H9 (cell line): ENCODE measurements at regions not wholly inside any gene's neighbourhood (a gene's known extent, or its start where the extent isn't known, plus 50 kb on each side); places are given as distances from the start of the nearest gene placed in this dataset.

ENCODE experiments used
- DNase-seq: peaks from one replicate; pipeline ENCODE4 v3.0.0-alpha.2; 2017
- H2AFZ ChIP-seq: one replicate; pipeline ENCODE4 v1.6.1; 2013; ENCODE audit warnings: mild to moderate bottlenecking, low read length, control low read depth, moderate library complexity
- H2AK5ac ChIP-seq: 2 replicates; pipeline ENCODE4 v1.6.1; 2013; ENCODE audit warnings: low read length, control low read depth, mixed read lengths; ENCODE audit not compliant: insufficient read length
- H2BK120ac ChIP-seq: one replicate; pipeline ENCODE4 v1.6.1; 2013; ENCODE audit warnings: low read depth, mild to moderate bottlenecking, low read length, control low read depth, inconsistent platforms; ENCODE audit not compliant: poor library complexity, severe bottlenecking
- H2BK12ac ChIP-seq: 2 replicates; pipeline ENCODE4 v1.6.1; 2013; ENCODE audit warnings: low read length, control low read depth, mixed read lengths, low read depth; ENCODE audit not compliant: insufficient read length
- H2BK15ac ChIP-seq: 2 replicates; pipeline ENCODE4 v1.6.1; 2013; ENCODE audit warnings: low read depth, low read length, control low read depth
- H2BK20ac ChIP-seq: one replicate; pipeline ENCODE4 v1.6.1; 2013; ENCODE audit warnings: low read depth, mild to moderate bottlenecking, low read length, control low read depth, inconsistent platforms; ENCODE audit not compliant: poor library complexity, severe bottlenecking
- H2BK5ac ChIP-seq: 2 replicates; pipeline ENCODE4 v1.6.1; 2013; ENCODE audit warnings: low read length, control low read depth, mixed read lengths; ENCODE audit not compliant: insufficient read length
- H3K14ac ChIP-seq: 2 replicates; pipeline ENCODE4 v1.6.1; 2013; ENCODE audit warnings: low read length, control low read depth; ENCODE audit not compliant: insufficient read depth
- H3K18ac ChIP-seq: 2 replicates; pipeline ENCODE4 v1.6.1; 2013; ENCODE audit warnings: low read depth, mild to moderate bottlenecking, mixed read lengths, low read length, control low read depth; ENCODE audit not compliant: insufficient read length
- H3K23ac ChIP-seq: 2 replicates; pipeline ENCODE4 v1.6.1; 2013; ENCODE audit warnings: low read length, control low read depth, mixed read lengths, low read depth; ENCODE audit not compliant: insufficient read length
- H3K23me2 ChIP-seq: 2 replicates; pipeline ENCODE4 v1.6.1; 2013; ENCODE audit warnings: low read depth, mild to moderate bottlenecking, mixed read lengths, low read length, control low read depth; ENCODE audit not compliant: insufficient read length, poor library complexity, severe bottlenecking
- H3K27ac ChIP-seq: 2 replicates; pipeline ENCODE4 v1.5.1; 2013; ENCODE audit warnings: low read length, control low read depth, mixed read lengths, low read depth; ENCODE audit not compliant: insufficient read length
- H3K27me3 ChIP-seq: 2 replicates; pipeline ENCODE4 v1.6.1; 2013; ENCODE audit warnings: low read length, control low read depth, inconsistent platforms; ENCODE audit not compliant: insufficient read depth
- H3K4ac ChIP-seq: 2 replicates; pipeline ENCODE4 v1.6.1; 2013; ENCODE audit warnings: low read depth, mild to moderate bottlenecking, control low read depth, inconsistent platforms, low read length, moderate library complexity
- H3K4me1 ChIP-seq: 2 replicates; pipeline ENCODE4 v1.6.1; 2013; ENCODE audit warnings: low read length, control low read depth, inconsistent platforms; ENCODE audit not compliant: insufficient read depth
- H3K4me2 ChIP-seq: 2 replicates; pipeline ENCODE4 v1.6.1; 2013; ENCODE audit warnings: low read length, control low read depth, mixed read lengths; ENCODE audit not compliant: insufficient read length, insufficient read depth
- H3K56ac ChIP-seq: 2 replicates; pipeline ENCODE4 v1.6.1; 2013; ENCODE audit warnings: low read depth, mild to moderate bottlenecking, mixed read lengths, low read length, control low read depth; ENCODE audit not compliant: insufficient read length
- H3K79me1 ChIP-seq: 2 replicates; pipeline ENCODE4 v1.6.1; 2013; ENCODE audit warnings: low read depth, mild to moderate bottlenecking, moderate library complexity, low read length, control low read depth, inconsistent platforms; ENCODE audit not compliant: insufficient read depth, poor library complexity, severe bottlenecking
- H3K79me2 ChIP-seq: 2 replicates; pipeline ENCODE4 v1.6.1; 2013; ENCODE audit warnings: low read length, control low read depth, inconsistent platforms; ENCODE audit not compliant: insufficient read depth
- H3K9ac ChIP-seq: 2 replicates; pipeline ENCODE4 v1.6.1; 2013; ENCODE audit warnings: low read length, control low read depth, mixed read lengths; ENCODE audit not compliant: insufficient read length; ENCODE audit errors: extremely low read depth
- H3K9me3 ChIP-seq: one replicate; pipeline ENCODE4 v1.6.1; 2013; ENCODE audit warnings: low read depth, low read length, inconsistent platforms; ENCODE audit not compliant: control insufficient read depth
- H3T11ph ChIP-seq: one replicate; pipeline ENCODE4 v1.6.1; 2013; ENCODE audit warnings: mild to moderate bottlenecking, low read length, control low read depth, inconsistent platforms
- H4K20me1 ChIP-seq: one replicate; pipeline ENCODE4 v1.6.1; 2013; ENCODE audit not compliant: control insufficient read depth, insufficient read length, insufficient read depth
- H4K5ac ChIP-seq: 2 replicates; pipeline ENCODE4 v1.6.1; 2013; ENCODE audit warnings: low read depth, mild to moderate bottlenecking, mixed read lengths, low read length, control low read depth; ENCODE audit not compliant: insufficient read length
- H4K8ac ChIP-seq: replicated peaks from 2 replicates; pipeline ENCODE4 v1.6.1; 2013; ENCODE audit warnings: low read length, control low read depth, mixed read lengths, low read depth; ENCODE audit not compliant: insufficient read length
- H4K91ac ChIP-seq: 2 replicates; pipeline ENCODE4 v1.6.1; 2013; ENCODE audit warnings: low read depth, mild to moderate bottlenecking, moderate library complexity, mixed read lengths, low read length, control low read depth; ENCODE audit not compliant: insufficient read length
- H3K27ac Mint-ChIP-seq, 3 experiments: 2 replicates in 2 of 3; 3 replicates in 1 of 3; pipeline ENCODE4 v1.8.0; 2020 to 2021; ENCODE audit warnings: mixed read lengths in 3 of 3, mild to moderate bottlenecking in 1 of 3, moderate library complexity in 1 of 3
- H3K27me3 Mint-ChIP-seq: 2 replicates; pipeline ENCODE4 v1.8.0; 2021; ENCODE audit warnings: low read depth, mild to moderate bottlenecking, moderate library complexity, mixed read lengths
- H3K36me3 Mint-ChIP-seq, 3 experiments: 2 replicates in 2 of 3; 3 replicates in 1 of 3; pipeline ENCODE4 v1.8.0; 2020 to 2021; ENCODE audit warnings: low read depth in 3 of 3, mixed read lengths in 3 of 3; ENCODE audit not compliant: insufficient read depth in 1 of 3
- H3K4me1 Mint-ChIP-seq, 2 experiments: 2 replicates each; pipeline ENCODE4 v1.8.0; 2020; ENCODE audit warnings: mixed read lengths in 2 of 2
- H3K4me3 Mint-ChIP-seq, 2 experiments: 2 replicates in 1 of 2; 3 replicates in 1 of 2; pipeline ENCODE4 v1.8.0; 2020 to 2021; ENCODE audit warnings: mild to moderate bottlenecking in 2 of 2, mixed read lengths in 2 of 2, moderate library complexity in 1 of 2
- H3K9me3 Mint-ChIP-seq, 2 experiments: 2 replicates in 1 of 2; 3 replicates in 1 of 2; pipeline ENCODE4 v1.8.0; 2020; ENCODE audit warnings: mild to moderate bottlenecking in 2 of 2, mixed read lengths in 2 of 2, moderate library complexity in 1 of 2
- WGBS: extraction: QIAGEN DNeasy Blood & Tissue Kit; methylation state at CpG from one replicate; pipeline ENCODE4 v1.1.7; 2013; ENCODE audit warnings: missing lambda C conversion rate, low lambda C conversion rate, mixed read lengths; ENCODE audit not compliant: insufficient read length; ENCODE audit errors: extremely low coverage; 5-methylcytosine and 5-hydroxymethylcytosine counted together
- TF ChIP-seq, protein P1 (sequence below): fragments of 200-600 bp; sonication (generic); conservative IDR thresholded peaks from 3 replicates; pipeline ENCODE4 v1.8.0; 2021; ENCODE audit warnings: antibody characterized with exemption, mild to moderate bottlenecking

DNA sequence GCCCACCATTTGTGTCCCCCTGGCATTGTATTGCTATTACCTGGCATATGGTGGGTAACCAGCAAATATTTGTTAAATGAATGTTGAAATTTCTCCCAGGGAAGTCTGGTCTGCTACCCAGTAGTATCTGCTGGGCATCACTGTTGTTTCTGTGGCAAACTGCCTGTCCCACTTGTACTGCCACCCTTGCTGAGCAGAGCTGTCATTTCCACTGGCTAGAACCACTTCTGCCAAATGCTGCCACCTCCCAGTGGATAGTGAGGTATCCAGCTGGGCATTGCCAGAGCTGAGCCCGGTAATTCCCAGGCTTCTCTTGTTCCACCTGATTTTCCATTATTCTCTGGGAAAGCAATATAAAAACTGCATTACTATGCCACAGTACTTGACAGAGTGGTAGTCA is 186.7 kb upstream of the NOCT start:
- Histone ChIP-seq H3K79me1 (no peaks in the 10 kb centered on the region), H3K9me3 (no peaks in the 10 kb centered on the region), H4K20me1 (no peaks in the 10 kb centered on the region), H4K5ac (no peak overlapping the region), H3K9ac (no peak overlapping the region), H3K56ac (no peak overlapping the region), H2AFZ (no peak overlapping the region), H4K91ac (no peak overlapping the region), H4K8ac (no peak overlapping the region), H2BK15ac (no peak overlapping the region), H3K14ac (no peak overlapping the region), H2BK12ac (no peak overlapping the region), H2BK20ac (no peak overlapping the region), H3K79me2 (no peaks in the 10 kb centered on the region), H2BK5ac (no peak overlapping the region), H2BK120ac (no peak overlapping the region), H2AK5ac (no peak overlapping the region), H3K23me2 (no peaks in the 10 kb centered on the region), H3K4me2 (no peak overlapping the region), H3T11ph (no peak overlapping the region), H3K27me3 (no peaks in the 10 kb centered on the region), H3K27ac (no peak overlapping the region), H3K18ac (no peak overlapping the region), H3K23ac (no peak overlapping the region), H3K4ac (no peak overlapping the region), H3K4me1 (no peaks in the 10 kb centered on the region)
- TF ChIP-seq, protein P1, sequence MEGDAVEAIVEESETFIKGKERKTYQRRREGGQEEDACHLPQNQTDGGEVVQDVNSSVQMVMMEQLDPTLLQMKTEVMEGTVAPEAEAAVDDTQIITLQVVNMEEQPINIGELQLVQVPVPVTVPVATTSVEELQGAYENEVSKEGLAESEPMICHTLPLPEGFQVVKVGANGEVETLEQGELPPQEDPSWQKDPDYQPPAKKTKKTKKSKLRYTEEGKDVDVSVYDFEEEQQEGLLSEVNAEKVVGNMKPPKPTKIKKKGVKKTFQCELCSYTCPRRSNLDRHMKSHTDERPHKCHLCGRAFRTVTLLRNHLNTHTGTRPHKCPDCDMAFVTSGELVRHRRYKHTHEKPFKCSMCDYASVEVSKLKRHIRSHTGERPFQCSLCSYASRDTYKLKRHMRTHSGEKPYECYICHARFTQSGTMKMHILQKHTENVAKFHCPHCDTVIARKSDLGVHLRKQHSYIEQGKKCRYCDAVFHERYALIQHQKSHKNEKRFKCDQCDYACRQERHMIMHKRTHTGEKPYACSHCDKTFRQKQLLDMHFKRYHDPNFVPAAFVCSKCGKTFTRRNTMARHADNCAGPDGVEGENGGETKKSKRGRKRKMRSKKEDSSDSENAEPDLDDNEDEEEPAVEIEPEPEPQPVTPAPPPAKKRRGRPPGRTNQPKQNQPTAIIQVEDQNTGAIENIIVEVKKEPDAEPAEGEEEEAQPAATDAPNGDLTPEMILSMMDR: no peak
- no peaks in the 10 kb centered on the region; a peak in 1 of 5 replicates for H3K9me3 Mint-ChIP-seq
- no peak overlapping the region for H3K4me3 Mint-ChIP-seq
- H3K27me3 Mint-ChIP-seq: peaks cover 2% of the 10 kb centered on the region; the same call in 1 of the 2 replicates
- H3K4me1 Mint-ChIP-seq: peaks cover 0 to 5% of the 10 kb centered on the region in 2 experiments; a peak in 1 of 4 replicates
- WGBS: no CpG with 5 or more reads among the region's 1 CpG
- H3K36me3 Mint-ChIP-seq: peaks cover 0 to 1% (median 0%) of the 10 kb centered on the region in 3 experiments; a peak in 1 of 7 replicates
- H3K27ac Mint-ChIP-seq: no peak overlapping the region
- no peak for DNase-seq
